Stimulated activated CD4-positive, alpha-beta T cell treated with anti-CD3 and anti-CD28 coated beads, TNF-alpha, amount 100 ng/mL, for 24 hours (primary cell): ENCODE measurements at regions not wholly inside any gene's neighbourhood (a gene's known extent, or its start where the extent isn't known, plus 50 kb on each side); places are given as distances from the start of the nearest gene placed in this dataset.
"Not testable (repeated sequence)": the region's sequence is repeated elsewhere in the genome, so short reads cannot be mapped to it uniquely, and the experiment has no call there.

Experiments used
- DNase-seq, 3 experiments: peaks; one replicate each; pipeline ENCODE4 v3.0.0-alpha.2; 2020; ENCODE audit warnings: low read depth in 3 of 3

- not testable (repeated sequence) for DNase-seq
Measured at GRCh38 chr5:34261020-34261419, 218.0 kb upstream of the C1QTNF3 start.

GRCh38 chr5:34266151-34266550 is 223.1 kb upstream of the C1QTNF3 start:
- DNase-seq: not testable (repeated sequence)

GRCh38 chr5:34296759-34297158 is 253.7 kb upstream of the C1QTNF3 start:
- DNase-seq: not testable (repeated sequence)

GRCh38 chr5:34329201-34329600 is 286.2 kb upstream of the C1QTNF3 start:
- not testable (repeated sequence) for DNase-seq

GRCh38 chr5:34329611-34330108 is 286.6 kb upstream of the C1QTNF3 start:
- not testable (repeated sequence) for DNase-seq

GRCh38 chr5:34331928-34332454 is 289.0 kb upstream of the C1QTNF3 start:
- DNase-seq: not testable (repeated sequence)

- not testable (repeated sequence) for DNase-seq
Measured at GRCh38 chr5:34339408-34340001, 296.5 kb upstream of the C1QTNF3 start.

- DNase-seq: not testable (repeated sequence)
Measured at GRCh38 chr5:34354440-34354839, 301.7 kb upstream of the RAI14 start.

- DNase-seq: not testable (repeated sequence)
Measured at GRCh38 chr5:34371417-34371816, 284.7 kb upstream of the RAI14 start.

- DNase-seq: not testable (repeated sequence)
Measured at GRCh38 chr5:34371817-34372216, 284.3 kb upstream of the RAI14 start.

- DNase-seq: not testable (repeated sequence)
Measured at GRCh38 chr5:34372739-34373138, 283.4 kb upstream of the RAI14 start.

- not testable (repeated sequence) for DNase-seq
Measured at GRCh38 chr5:34377651-34378050, 278.5 kb upstream of the RAI14 start.

- DNase-seq: not testable (repeated sequence)
Measured at GRCh38 chr5:34378498-34378897, 277.6 kb upstream of the RAI14 start.

GRCh38 chr5:34388754-34389153 is 267.4 kb upstream of the RAI14 start:
- DNase-seq: not testable (repeated sequence)

- no peak for DNase-seq
Measured at GRCh38 chr5:34409373-34409772, 246.8 kb upstream of the RAI14 start.

GRCh38 chr5:34410411-34411139 is 245.6 kb upstream of the RAI14 start:
- DNase-seq: no peak

- no peak for DNase-seq
Measured at GRCh38 chr5:34411470-34412346, 244.4 kb upstream of the RAI14 start.

GRCh38 chr5:34412736-34413135 is 243.4 kb upstream of the RAI14 start:
- DNase-seq: no peak

GRCh38 chr5:34415559-34416198 is 240.4 kb upstream of the RAI14 start:
- DNase-seq: no peak

GRCh38 chr5:34416501-34417008 is 239.6 kb upstream of the RAI14 start:
- DNase-seq: no peak

GRCh38 chr5:34420191-34420590 is 235.9 kb upstream of the RAI14 start:
- not testable (repeated sequence) for DNase-seq
